ENCODE measurements at regions not wholly inside any gene's neighbourhood (a gene's known extent, or its start where the extent isn't known, plus 50 kb on each side); places are given as distances from the start of the nearest gene placed in this dataset.

DNA sequence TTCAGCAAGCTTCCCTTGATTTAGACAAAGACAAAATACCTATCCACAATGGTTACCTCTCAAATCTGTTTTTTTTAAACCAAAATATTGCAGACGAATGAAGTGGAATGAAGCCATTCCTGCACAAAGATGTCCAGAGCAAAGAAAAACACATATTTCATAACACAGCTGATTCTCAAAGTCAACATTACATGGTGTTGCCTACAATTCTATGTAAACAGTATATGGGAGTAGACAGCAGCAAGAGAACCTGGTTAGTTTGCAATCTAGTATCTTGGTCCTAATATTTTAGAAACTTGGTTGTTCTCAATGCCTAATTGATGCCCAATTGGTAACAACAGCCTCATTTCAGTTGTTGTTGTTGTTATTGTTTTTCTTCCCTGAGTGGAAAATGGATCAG is 1240.9 kb upstream of the CHAC2 start:
- TF ChIP-seq ZNF274 (IDR thresholded peaks at IDR 0.05; ENCODE audit: low read length): no peak
- no peak for TF ChIP-seq ZNF274 (tag by site-specific recombination; IDR thresholded peaks at IDR 0.05; ENCODE audit: borderline replicate concordance)
- TF ChIP-seq CTCF (tag by site-specific recombination; IDR thresholded peaks at IDR 0.05): no peak
- no peak for TF ChIP-seq ZNF114 (tag by site-specific recombination; IDR thresholded peaks at IDR 0.05)
- TF ChIP-seq ZNF416 (tag by site-specific recombination; IDR thresholded peaks at IDR 0.05): no peak
- TF ChIP-seq ZNF302 (tag by site-specific recombination; IDR thresholded peaks at IDR 0.05; ENCODE audit: low read depth): no peak
- TF ChIP-seq ZNF785 (tag by site-specific recombination; IDR thresholded peaks at IDR 0.05): no peak
- TF ChIP-seq ZNF777 (tag by site-specific recombination; IDR thresholded peaks at IDR 0.05; ENCODE audit: borderline replicate concordance): no peak
